GM23338 (cell line): ENCODE measurements at regions not wholly inside any gene's neighbourhood (a gene's known extent, or its start where the extent isn't known, plus 50 kb on each side); places are given as distances from the start of the nearest gene placed in this dataset.

Source experiments
- ATAC-seq: fragments of 200-7000 bp; cut with Tn5 transposase; 3 replicates; pipeline ENCODE4 v1.9.1; 2020
- DNase-seq: peaks from one replicate; pipeline ENCODE4 v3.0.0-alpha.2; 2015; ENCODE audit warnings: low spot score
- H2AFZ ChIP-seq: fragments of 200-600 bp; sonication (generic); 2 replicates; pipeline ENCODE4 v1.8.0; 2016; ENCODE audit warnings: antibody characterized with exemption, mild to moderate bottlenecking, moderate library complexity
- H3F3A ChIP-seq: fragments of 200-600 bp; sonication (generic); replicated peaks from 2 replicates; pipeline ENCODE4 v1.8.0; 2017; ENCODE audit warnings: antibody characterized with exemption, mixed run types, low read depth
- H3K27ac ChIP-seq: fragments of 200-600 bp; sonication (generic); 2 replicates; pipeline ENCODE4 v1.6.1; 2016; ENCODE audit warnings: low read depth
- H3K27me3 ChIP-seq: fragments of 200-600 bp; sonication (generic); 2 replicates; pipeline ENCODE4 v1.8.0; 2016; ENCODE audit warnings: mild to moderate bottlenecking, mixed run types, moderate library complexity; ENCODE audit not compliant: insufficient read depth
- H3K36me3 ChIP-seq: fragments of 200-600 bp; sonication (generic); 2 replicates; pipeline ENCODE4 v1.8.0; 2016; ENCODE audit warnings: mild to moderate bottlenecking; ENCODE audit not compliant: insufficient read depth
- H3K4me1 ChIP-seq: fragments of 200-600 bp; sonication (generic); 2 replicates; pipeline ENCODE4 v1.8.0; 2016; ENCODE audit warnings: mild to moderate bottlenecking, moderate library complexity; ENCODE audit not compliant: insufficient read depth
- H3K4me2 ChIP-seq: fragments of 200-600 bp; sonication (generic); 2 replicates; pipeline ENCODE4 v1.7.1; 2017; ENCODE audit warnings: mixed run types
- H3K4me3 ChIP-seq: fragments of 200-600 bp; sonication (generic); 2 replicates; pipeline ENCODE4 v1.6.1; 2016; ENCODE audit warnings: mixed run types
- H3K79me2 ChIP-seq: fragments of 200-600 bp; sonication (generic); replicated peaks from 2 replicates; pipeline ENCODE4 v1.8.0; 2017; ENCODE audit warnings: mild to moderate bottlenecking; ENCODE audit not compliant: insufficient read depth
- H3K9me2 ChIP-seq: fragments of 200-600 bp; sonication (generic); 2 replicates; pipeline ENCODE4 v1.8.0; 2017; ENCODE audit not compliant: insufficient read depth
- H4K20me1 ChIP-seq: fragments of 200-600 bp; sonication (generic); replicated peaks from 2 replicates; pipeline ENCODE4 v1.8.0; 2017; ENCODE audit warnings: mild to moderate bottlenecking; ENCODE audit not compliant: insufficient read depth
- H3K27ac Mint-ChIP-seq: 2 replicates; pipeline ENCODE4 v1.8.0; 2020; ENCODE audit warnings: inconsistent platforms, mild to moderate bottlenecking, moderate library complexity, mixed read lengths
- H3K27me3 Mint-ChIP-seq: 3 replicates; pipeline ENCODE4 v1.8.0; 2022; ENCODE audit warnings: low read depth, mild to moderate bottlenecking, moderate library complexity, mixed read lengths, inconsistent platforms; ENCODE audit not compliant: insufficient read depth, poor library complexity
- H3K36me3 Mint-ChIP-seq: 3 replicates; pipeline ENCODE4 v1.8.0; 2021; ENCODE audit warnings: low read depth, mild to moderate bottlenecking, inconsistent platforms, moderate library complexity, mixed read lengths
- H3K4me1 Mint-ChIP-seq: 3 replicates; pipeline ENCODE4 v1.8.0; 2020; ENCODE audit warnings: mild to moderate bottlenecking, inconsistent platforms, mixed read lengths
- H3K4me3 Mint-ChIP-seq: 3 replicates; pipeline ENCODE4 v1.8.0; 2021; ENCODE audit warnings: moderate library complexity, mild to moderate bottlenecking, inconsistent platforms, mixed read lengths
- H3K9me3 Mint-ChIP-seq: 3 replicates; pipeline ENCODE4 v1.8.0; 2020; ENCODE audit warnings: moderate library complexity, mild to moderate bottlenecking, inconsistent platforms, mixed read lengths
- CREB1 ChIP-seq: fragments of 250-450 bp; sonication (Bioruptor Pico); IDR thresholded peaks from 2 replicates; pipeline ENCODE4 v1.5.0; 2020; ENCODE audit warnings: low read depth, mild to moderate bottlenecking, moderate library complexity
- CTCF ChIP-seq, 2 experiments: fragments of 200-600 bp in 1 of 2; sonication (generic) in 1 of 2; conservative IDR thresholded peaks; 2 replicates each; pipeline versions ENCODE4 v1.5.1 to v1.6.1; 2016 to 2017; ENCODE audit warnings: antibody characterized with exemption in 2 of 2, low read depth in 2 of 2, mild to moderate bottlenecking in 2 of 2, moderate library complexity in 1 of 2
- ETS1 ChIP-seq: IDR thresholded peaks from 2 replicates; pipeline ENCODE4 v1.6.1; 2016; ENCODE audit warnings: antibody characterized with exemption
- EZH2 ChIP-seq: fragments of 200-600 bp; sonication (generic); IDR thresholded peaks from one replicate; pipeline ENCODE4 v1.8.0; 2017; ENCODE audit warnings: antibody characterized with exemption, mild to moderate bottlenecking, low read depth; ENCODE audit not compliant: unreplicated experiment
- EZH2phosphoT487 ChIP-seq: fragments of 200-600 bp; sonication (generic); IDR thresholded peaks from one replicate; pipeline ENCODE4 v1.8.1; 2018; ENCODE audit warnings: antibody characterized with exemption; ENCODE audit not compliant: unreplicated experiment
- JUNB ChIP-seq: IDR thresholded peaks from one replicate; pipeline ENCODE4 v1.6.1; 2016; ENCODE audit warnings: antibody characterized with exemption; ENCODE audit not compliant: unreplicated experiment
- NANOG ChIP-seq: IDR thresholded peaks from 2 replicates; pipeline ENCODE4 v1.6.1; 2016; ENCODE audit warnings: antibody characterized with exemption, borderline replicate concordance
- POLR2AphosphoS5 ChIP-seq: IDR thresholded peaks from 2 replicates; pipeline ENCODE4 v1.6.1; 2016; ENCODE audit warnings: antibody characterized with exemption, low read depth
- STAT1 ChIP-seq: IDR thresholded peaks from one replicate; pipeline ENCODE4 v1.6.1; 2016; ENCODE audit warnings: antibody characterized with exemption; ENCODE audit not compliant: unreplicated experiment
- ZNF114 ChIP-seq: fragments of 250-450 bp; sonication (Bioruptor Pico); IDR thresholded peaks from 2 replicates; pipeline ENCODE4 v1.5.0; 2020; ENCODE audit warnings: mild to moderate bottlenecking, moderate library complexity
- ZNF331 ChIP-seq: fragments of 250-450 bp; sonication (Bioruptor Pico); IDR thresholded peaks from 2 replicates; pipeline ENCODE4 v1.5.0; 2020; ENCODE audit warnings: low read depth, mild to moderate bottlenecking, moderate library complexity
- ZNF462 ChIP-seq: fragments of 250-450 bp; sonication (Bioruptor Pico); IDR thresholded peaks from 2 replicates; pipeline ENCODE4 v1.5.0; 2020; ENCODE audit warnings: mild to moderate bottlenecking, moderate library complexity

- TF ChIP-seq ETS1, result no peak
Measured at GRCh38 chr3:76811418-76811817, 228.5 kb upstream of the ROBO2 start (continued).

- H3K4me2 ChIP-seq, result no peak overlapping the region
- no peak overlapping the region for H2AFZ ChIP-seq
- Mint-ChIP-seq H3K4me1 (no peaks in the 10 kb centered on the region), H3K27me3 (no peaks in the 10 kb centered on the region), H3K4me3 (no peak overlapping the region), H3K27ac (no peak overlapping the region), H3K9me3 (no peaks in the 10 kb centered on the region), H3K36me3 (no peaks in the 10 kb centered on the region)
- H3F3A ChIP-seq, result no peaks in the 10 kb centered on the region
- no peak overlapping the region for H3K4me3 ChIP-seq
- no peaks in the 10 kb centered on the region for H4K20me1 ChIP-seq
- no peak for DNase-seq
- no peaks in the 10 kb centered on the region for H3K79me2 ChIP-seq
- no peaks in the 10 kb centered on the region for H3K4me1 ChIP-seq
- no peak for ATAC-seq
- no peaks in the 10 kb centered on the region for H3K9me2 ChIP-seq
- no peaks in the 10 kb centered on the region for H3K27me3 ChIP-seq
- no peak overlapping the region for H3K27ac ChIP-seq
- H3K36me3 ChIP-seq, result no peaks in the 10 kb centered on the region
- TF ChIP-seq ZNF114, result no peak
- TF ChIP-seq JUNB, result no peak
- no peak for TF ChIP-seq POLR2AphosphoS5
- TF ChIP-seq EZH2, result no peak
- TF ChIP-seq STAT1, result no peak
- no peak for TF ChIP-seq ZNF462 (CRISPR knock-in tag)
- TF ChIP-seq NANOG, result no peak
- TF ChIP-seq ZNF331 (CRISPR knock-in tag), result no peak
- no peak for TF ChIP-seq CTCF (conservative IDR thresholded peaks at IDR 0.05; ENCODE audit: low read depth in 2 of 2)
- no peak for TF ChIP-seq EZH2phosphoT487
- TF ChIP-seq ETS1, result no peak
- TF ChIP-seq CREB1 (CRISPR knock-in tag), result no peak
Measured at GRCh38 chr3:76812649-76813242, 227.2 kb upstream of the ROBO2 start.
